ENCODE measurements at regions not wholly inside any gene's neighbourhood (a gene's known extent, or its start where the extent isn't known, plus 50 kb on each side); places are given as distances from the start of the nearest gene placed in this dataset.

DNA sequence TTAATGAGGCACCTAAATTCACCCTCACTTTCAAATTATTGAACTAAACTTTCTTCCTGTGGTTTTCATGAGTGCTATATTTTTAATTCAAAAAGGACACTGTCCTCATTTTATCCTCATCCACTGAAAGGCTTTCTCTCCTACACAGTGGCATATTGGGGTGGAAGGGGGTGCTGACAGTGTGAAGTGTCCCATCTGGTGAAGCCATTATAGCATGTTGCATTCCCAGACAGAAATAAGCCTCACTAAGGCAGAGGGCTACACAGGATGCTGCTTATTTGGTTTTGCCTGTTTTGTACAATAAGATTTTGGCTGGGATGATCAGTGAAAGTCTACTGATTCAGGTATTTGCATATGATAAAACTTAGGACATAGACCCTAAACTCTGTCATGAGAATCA lies 82.4 kb upstream of the INHBA start:
- Histone ChIP-seq H3K27ac (replicated peaks) (no peak overlapping the region), H3K36me3 (no peaks in the 10 kb centered on the region), H3K27me3 (ENCODE audit: low read depth) (no peaks in the 10 kb centered on the region), H3K4me1 (no peaks in the 10 kb centered on the region), H3K4me3 (no peak overlapping the region), H3K9me3 (replicated peaks) (no peaks in the 10 kb centered on the region)
- intact Hi-C loops (cut with micrococcal nuclease), result no loop called here
- TF ChIP-seq, protein P1, sequence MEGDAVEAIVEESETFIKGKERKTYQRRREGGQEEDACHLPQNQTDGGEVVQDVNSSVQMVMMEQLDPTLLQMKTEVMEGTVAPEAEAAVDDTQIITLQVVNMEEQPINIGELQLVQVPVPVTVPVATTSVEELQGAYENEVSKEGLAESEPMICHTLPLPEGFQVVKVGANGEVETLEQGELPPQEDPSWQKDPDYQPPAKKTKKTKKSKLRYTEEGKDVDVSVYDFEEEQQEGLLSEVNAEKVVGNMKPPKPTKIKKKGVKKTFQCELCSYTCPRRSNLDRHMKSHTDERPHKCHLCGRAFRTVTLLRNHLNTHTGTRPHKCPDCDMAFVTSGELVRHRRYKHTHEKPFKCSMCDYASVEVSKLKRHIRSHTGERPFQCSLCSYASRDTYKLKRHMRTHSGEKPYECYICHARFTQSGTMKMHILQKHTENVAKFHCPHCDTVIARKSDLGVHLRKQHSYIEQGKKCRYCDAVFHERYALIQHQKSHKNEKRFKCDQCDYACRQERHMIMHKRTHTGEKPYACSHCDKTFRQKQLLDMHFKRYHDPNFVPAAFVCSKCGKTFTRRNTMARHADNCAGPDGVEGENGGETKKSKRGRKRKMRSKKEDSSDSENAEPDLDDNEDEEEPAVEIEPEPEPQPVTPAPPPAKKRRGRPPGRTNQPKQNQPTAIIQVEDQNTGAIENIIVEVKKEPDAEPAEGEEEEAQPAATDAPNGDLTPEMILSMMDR (IDR thresholded peaks at IDR 0.05; ENCODE audit: borderline replicate concordance), result no peak
- DNase-seq, result no peak

DNA sequence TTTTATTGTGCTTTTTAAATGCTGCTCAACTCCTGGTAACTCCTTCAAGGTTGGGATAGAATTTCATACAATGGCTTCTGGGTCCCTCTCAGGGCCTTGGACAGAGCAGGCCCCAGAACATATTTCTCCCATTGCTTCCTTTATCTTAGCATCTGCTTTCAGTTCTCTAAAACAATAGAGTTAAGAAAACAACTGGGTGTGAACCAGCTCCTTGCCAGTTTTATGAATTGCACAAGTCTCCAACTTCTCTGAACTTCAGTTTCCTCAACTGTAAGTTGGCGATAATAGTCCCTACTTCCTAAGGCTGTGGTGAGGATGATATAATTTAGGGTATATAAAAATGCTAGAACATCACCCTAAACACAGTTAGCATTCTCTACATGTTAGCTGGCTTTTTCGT lies 77.0 kb upstream of the INHBA start:
- H3K4me3 ChIP-seq, result no peak overlapping the region
- no peak for DNase-seq
- no peaks in the 10 kb centered on the region for H3K36me3 ChIP-seq
- no peaks in the 10 kb centered on the region for H3K9me3 ChIP-seq (replicated peaks)
- TF ChIP-seq, protein P1 (IDR thresholded peaks at IDR 0.05; ENCODE audit: borderline replicate concordance), result no peak
- no peak overlapping the region for H3K27ac ChIP-seq (replicated peaks)
- H3K4me1 ChIP-seq, result no peaks in the 10 kb centered on the region
- no peaks in the 10 kb centered on the region for H3K27me3 ChIP-seq (ENCODE audit: low read depth)
- intact Hi-C loops (cut with micrococcal nuclease), result no loop called here

DNA sequence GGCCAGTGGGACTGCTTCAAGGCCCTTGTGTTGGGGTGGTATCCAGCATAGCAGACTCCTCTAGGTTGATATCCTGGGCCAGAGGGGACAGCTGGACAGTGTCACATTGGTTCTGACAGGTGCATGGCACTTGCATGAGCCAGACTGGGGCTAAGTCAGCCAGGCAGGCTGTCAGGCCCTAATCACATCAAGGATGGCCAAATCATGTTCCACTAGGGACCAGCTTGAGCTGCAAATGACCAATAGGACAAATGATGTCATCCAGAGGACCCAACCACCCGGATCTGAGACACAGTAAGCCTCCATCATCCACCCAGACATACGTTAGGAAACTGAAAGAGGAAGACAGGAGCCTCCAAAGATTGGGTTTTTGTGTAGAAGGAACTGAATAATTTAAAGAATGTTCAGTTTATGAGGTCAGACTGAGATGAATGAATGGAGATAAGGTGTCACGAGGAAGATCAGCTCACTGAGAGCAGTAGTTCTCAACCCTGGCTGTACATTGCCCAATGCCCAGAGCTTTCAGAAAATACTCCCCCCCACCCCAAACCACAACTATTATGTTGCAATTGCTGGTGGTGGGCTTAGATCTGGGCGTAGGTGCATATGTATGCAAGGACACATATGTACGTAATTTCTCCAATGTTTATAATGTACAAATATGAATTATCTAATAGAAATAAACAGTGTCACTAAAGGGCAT lies 75.2 kb upstream of the INHBA start:
- no peak overlapping the region for H3K4me3 ChIP-seq
- intact Hi-C loops (cut with micrococcal nuclease), result no loop called here
- no peaks in the 10 kb centered on the region for H3K27me3 ChIP-seq (ENCODE audit: low read depth)
- no peak for DNase-seq
- H3K27ac ChIP-seq (replicated peaks), result no peak overlapping the region
- H3K4me1 ChIP-seq, result no peaks in the 10 kb centered on the region
- no peaks in the 10 kb centered on the region for H3K9me3 ChIP-seq (replicated peaks)
- TF ChIP-seq, protein P1 (IDR thresholded peaks at IDR 0.05; ENCODE audit: borderline replicate concordance), result no peak
- no peaks in the 10 kb centered on the region for H3K36me3 ChIP-seq

DNA sequence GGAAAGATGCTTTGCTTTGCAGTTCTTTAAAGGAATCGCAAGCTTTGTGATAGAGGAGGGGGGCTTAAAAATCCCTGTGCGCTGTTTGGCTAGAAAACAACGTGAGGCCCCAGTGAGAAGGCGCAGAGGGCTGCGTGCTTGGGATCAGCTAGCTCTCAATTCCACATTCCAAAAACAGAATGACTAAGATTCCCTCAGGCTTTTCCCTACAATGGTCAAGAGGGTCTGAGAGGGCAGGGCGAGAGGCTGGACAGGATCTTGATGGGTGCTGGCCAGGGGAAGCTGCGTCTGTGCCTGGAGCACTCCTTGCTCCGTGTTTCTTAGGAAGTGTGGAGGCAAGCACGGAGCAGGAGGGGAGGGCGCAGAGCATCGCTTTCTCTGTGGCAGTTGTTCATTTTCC lies 72.1 kb upstream of the INHBA start:
- Histone ChIP-seq H3K9me3 (replicated peaks) (no peaks in the 10 kb centered on the region), H3K27ac (replicated peaks) (no peak overlapping the region), H3K4me1 (no peaks in the 10 kb centered on the region), H3K36me3 (no peaks in the 10 kb centered on the region), H3K27me3 (ENCODE audit: low read depth) (no peaks in the 10 kb centered on the region), H3K4me3 (no peak overlapping the region)
- TF ChIP-seq, protein P1 (IDR thresholded peaks at IDR 0.05; ENCODE audit: borderline replicate concordance), result no peak
- DNase-seq, result no peak
- intact Hi-C loops (cut with micrococcal nuclease), result no loop called here

DNA sequence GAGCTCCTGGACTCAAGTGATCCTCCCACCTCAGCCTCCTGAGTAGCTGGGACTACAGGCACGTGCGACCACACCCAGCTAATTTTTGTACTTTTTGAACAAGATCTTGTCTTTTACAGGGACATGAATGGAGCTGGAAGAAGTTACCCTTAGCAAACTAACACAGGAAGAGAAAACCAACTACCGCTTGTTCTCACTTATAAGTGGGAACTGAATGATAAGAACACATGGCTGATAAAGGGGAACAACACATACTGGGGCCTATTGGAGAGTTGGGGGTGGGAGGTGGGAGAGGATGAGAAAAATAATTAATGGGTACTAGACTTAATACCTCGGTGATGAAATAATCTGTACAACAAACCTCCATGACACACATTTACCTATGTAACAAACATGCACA lies 70.9 kb upstream of the INHBA start:
- Histone ChIP-seq H3K36me3 (no peaks in the 10 kb centered on the region), H3K4me3 (no peak overlapping the region), H3K27me3 (ENCODE audit: low read depth) (no peaks in the 10 kb centered on the region), H3K27ac (replicated peaks) (no peak overlapping the region), H3K9me3 (replicated peaks) (peaks cover under 1% of the 10 kb centered on the region), H3K4me1 (no peaks in the 10 kb centered on the region)
- TF ChIP-seq, protein P1 (IDR thresholded peaks at IDR 0.05; ENCODE audit: borderline replicate concordance), result no peak
- no peak for DNase-seq
- intact Hi-C loops (cut with micrococcal nuclease), result no loop called here
